COR-L47 (cell line): ENCODE measurements at regions not wholly inside any gene's neighbourhood (a gene's known extent, or its start where the extent isn't known, plus 50 kb on each side); places are given as distances from the start of the nearest gene placed in this dataset.

ENCODE experiments used
- DNase-seq: peaks from one replicate; lab custom pipeline; 2025; lab: John Stamatoyannopoulos, UW

- DNase-seq = no peak
These were observed 73.0 kb upstream of the LEP start for GRCh38 chr7:128167791-128168666.

DNA sequence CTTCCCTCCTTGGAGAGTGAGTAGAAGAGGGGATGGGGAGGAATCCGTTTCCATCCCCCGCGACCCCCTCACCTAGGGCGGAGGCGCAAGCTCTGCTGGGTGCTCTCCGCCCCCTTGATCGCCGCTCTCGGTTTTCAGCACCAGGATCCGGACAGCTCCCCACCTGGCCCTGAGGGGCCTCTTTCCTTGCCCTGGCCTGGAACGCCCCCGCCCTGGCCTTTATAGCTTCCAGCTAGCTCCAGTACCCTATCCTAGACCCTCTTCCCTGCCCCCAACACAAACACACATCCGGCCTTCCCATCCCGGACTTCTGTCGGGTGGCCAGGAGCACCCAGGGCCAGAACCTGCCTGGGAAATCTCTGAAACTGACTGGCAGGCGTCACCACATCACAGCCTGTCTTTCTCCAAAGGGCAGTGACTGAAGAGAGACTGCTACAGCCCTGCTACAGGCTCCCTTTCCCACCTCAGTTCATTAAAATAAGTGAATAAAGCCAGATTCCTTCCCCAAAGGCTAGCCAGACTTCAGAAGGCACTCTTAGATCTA, 72.3 kb upstream of the LEP start:
- no peak for DNase-seq

- no peak for DNase-seq
These were observed 70.6 kb upstream of the LEP start for GRCh38 chr7:128170461-128170860.

- no peak for DNase-seq
These were observed 69.6 kb upstream of the LEP start for GRCh38 chr7:128171342-128171918.

DNA sequence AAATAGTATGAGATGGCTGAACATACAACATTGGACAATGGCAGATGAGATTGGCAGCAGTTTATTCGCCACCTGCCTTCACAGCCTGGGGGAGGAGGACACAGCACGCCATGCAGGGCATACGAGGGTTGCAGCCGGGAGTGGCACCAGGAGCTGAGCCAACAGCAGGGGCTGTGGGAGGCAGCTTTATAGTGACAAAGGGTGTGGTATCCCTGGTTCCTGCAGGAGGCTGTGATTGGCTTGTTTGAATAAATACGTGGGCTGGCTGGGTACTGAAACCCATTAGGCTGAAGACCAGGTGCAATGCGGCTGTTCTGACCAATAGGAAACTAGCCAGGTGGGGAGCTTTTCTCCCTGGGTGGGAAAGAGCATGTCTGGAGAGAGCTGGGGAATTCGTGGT, 68.9 kb upstream of the LEP start:
- peak; percentile 93 for DNase-seq

DNA sequence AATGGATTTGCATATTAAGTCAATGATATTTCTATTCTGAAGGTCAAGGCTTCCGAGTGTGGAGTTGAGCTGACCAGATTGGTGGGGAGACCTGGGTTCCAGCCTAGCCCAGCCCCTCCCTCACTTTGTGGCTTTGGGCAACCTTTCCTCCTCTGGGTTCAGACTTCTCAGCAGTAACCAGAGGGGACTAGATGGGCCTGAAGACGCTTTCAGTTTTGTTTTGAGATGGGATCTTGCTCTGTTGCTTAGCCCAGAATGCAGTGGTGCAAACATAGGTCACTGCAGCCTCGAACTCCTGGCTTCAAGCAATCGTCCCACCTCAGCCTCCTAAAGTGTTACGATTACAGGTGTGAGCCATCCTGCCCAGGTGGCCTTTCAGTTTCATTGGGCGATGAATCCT, 68.1 kb upstream of the LEP start:
- no peak for DNase-seq

- DNase-seq = no peak
These were observed 66.7 kb upstream of the LEP start for GRCh38 chr7:128174386-128174785.

DNA sequence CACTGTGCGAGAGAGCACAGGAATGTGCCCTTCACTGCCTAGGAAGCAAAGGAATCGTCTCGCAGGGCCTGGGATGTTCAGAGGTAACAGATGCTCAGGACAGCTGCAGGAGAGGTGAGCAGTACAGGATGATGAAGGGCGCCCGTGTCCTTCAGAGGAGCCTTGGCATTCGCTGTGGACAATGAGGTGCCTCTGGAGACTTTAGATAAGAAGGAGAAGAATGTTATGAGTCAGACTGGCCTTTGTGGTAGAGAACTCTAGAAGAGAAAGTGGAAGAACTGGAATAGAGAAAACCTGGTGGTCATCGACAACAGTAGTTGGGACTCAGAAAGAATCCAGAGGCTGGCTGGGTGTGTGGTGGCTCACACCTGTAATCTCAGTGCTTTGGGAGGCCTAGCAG, 64.4 kb upstream of the LEP start:
- DNase-seq = no peak

DNA sequence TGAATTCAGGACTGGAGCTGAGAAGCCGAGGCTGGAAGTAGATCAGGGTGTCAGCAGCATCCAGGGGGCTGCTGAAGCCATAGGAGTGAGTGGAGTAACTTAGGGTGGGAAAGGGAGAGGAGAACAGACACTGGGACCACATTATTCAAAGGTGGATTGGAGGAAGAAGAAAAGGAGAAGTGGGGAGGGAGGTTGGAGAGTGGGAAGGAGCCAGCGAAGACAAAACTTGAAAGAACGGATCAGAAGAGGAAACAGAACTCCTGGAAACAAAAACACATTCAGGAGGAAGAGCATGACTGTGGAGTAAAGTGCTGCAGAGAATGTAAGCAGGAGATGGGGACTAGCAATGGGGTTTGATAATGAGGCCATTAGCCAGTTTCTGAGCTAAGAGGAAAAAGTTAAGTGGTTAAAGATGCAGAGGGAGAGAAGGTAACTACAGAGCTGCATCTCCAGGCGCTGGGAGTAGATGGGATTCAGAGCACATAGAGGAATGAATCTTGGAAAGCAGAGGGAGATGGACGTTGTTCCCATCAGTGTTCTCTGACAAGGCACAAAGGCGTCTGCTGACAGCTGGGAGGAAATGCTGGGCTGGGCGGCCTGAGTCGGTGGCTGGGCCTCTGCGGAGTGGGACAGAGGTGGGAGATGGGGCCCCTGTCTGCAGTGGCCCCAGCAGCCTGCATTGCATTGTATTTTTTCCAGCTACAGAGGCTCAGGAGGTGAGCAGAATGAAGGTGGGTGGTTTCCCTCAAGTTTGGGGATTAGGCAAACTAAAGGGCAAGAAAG, 63.1 kb upstream of the LEP start:
- no peak for DNase-seq

- DNase-seq = no peak
These were observed 62.5 kb upstream of the LEP start for GRCh38 chr7:128178611-128179010.

GRCh38 chr7:128188396-128189230, 52.5 kb upstream of the LEP start:
- no peak for DNase-seq

- no peak for DNase-seq
These were observed 51.7 kb upstream of the LEP start for GRCh38 chr7:128189231-128189930.

DNA sequence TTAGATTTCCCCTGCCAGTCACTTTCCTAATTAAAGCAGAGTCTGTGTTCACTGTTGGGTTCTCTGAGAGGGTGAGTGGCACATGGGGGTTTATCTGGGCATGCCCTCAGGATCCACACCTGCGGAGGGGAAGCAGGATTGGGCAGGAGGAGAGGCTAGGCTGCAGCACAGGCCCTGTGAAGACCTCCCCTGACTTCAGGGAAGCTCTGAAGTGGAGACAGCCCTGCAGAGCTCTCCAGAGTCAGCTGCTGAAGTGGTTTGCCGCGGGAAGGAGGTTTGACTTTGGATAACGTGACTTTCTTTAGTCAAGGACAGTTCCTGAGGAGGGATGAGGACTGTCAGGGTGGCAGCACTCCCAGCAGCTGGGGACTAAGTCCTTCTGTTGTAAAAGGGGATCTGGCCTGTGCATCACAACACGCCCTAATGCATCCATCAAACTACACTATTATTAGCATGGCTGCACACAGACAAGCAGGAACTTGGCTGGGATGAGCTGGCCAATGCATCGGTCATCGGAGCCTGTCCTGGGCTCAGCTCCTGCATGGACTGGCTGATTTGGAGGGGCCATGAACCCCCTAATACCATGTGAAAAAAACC, 50.9 kb upstream of the LEP start:
- DNase-seq = no peak

- no peak for DNase-seq
These were observed 49.8 kb upstream of the LEP start for GRCh38 chr7:128191136-128191844.
